ENCODE measurements at regions not wholly inside any gene's neighbourhood (a gene's known extent, or its start where the extent isn't known, plus 50 kb on each side); places are given as distances from the start of the nearest gene placed in this dataset.

GRCh38 chr2:11050565-11050964, 104.7 kb upstream of the SLC66A3 start:
- DNase-seq: no peak

- DNase-seq: no peak
These were observed 104.0 kb upstream of the SLC66A3 start for GRCh38 chr2:11051280-11051679.

GRCh38 chr2:11053546-11053945, 101.7 kb upstream of the SLC66A3 start:
- no peak for DNase-seq

GRCh38 chr2:11054783-11055678, 100.2 kb upstream of the SLC66A3 start:
- no peak for DNase-seq

- DNase-seq: no peak
These were observed 99.5 kb upstream of the SLC66A3 start for GRCh38 chr2:11055679-11056215.

- peak; percentile 42 for DNase-seq
These were observed 98.7 kb upstream of the SLC66A3 start for GRCh38 chr2:11056614-11057013.

GRCh38 chr2:11057031-11057430, 98.2 kb upstream of the SLC66A3 start:
- no peak for DNase-seq

- no peak for DNase-seq
These were observed 97.1 kb upstream of the SLC66A3 start for GRCh38 chr2:11058129-11058528.

- no peak for DNase-seq
These were observed 94.7 kb upstream of the SLC66A3 start for GRCh38 chr2:11060376-11061169.

- no peak for DNase-seq
These were observed 89.3 kb upstream of the SLC66A3 start for GRCh38 chr2:11065833-11066485.

GRCh38 chr2:11067221-11068078, 87.8 kb upstream of the SLC66A3 start:
- no peak for DNase-seq

- no peak for DNase-seq
These were observed 87.1 kb upstream of the SLC66A3 start for GRCh38 chr2:11068079-11068741.

- DNase-seq: no peak
These were observed 86.3 kb upstream of the SLC66A3 start for GRCh38 chr2:11068856-11069526.

GRCh38 chr2:11069566-11070185, 85.6 kb upstream of the SLC66A3 start:
- peak; percentile 33 for DNase-seq

GRCh38 chr2:11071211-11071610, 84.1 kb upstream of the SLC66A3 start:
- no peak for DNase-seq

- DNase-seq: no peak
These were observed 83.3 kb upstream of the SLC66A3 start for GRCh38 chr2:11071939-11072338.

- DNase-seq: no peak
These were observed 82.7 kb upstream of the SLC66A3 start for GRCh38 chr2:11072550-11072949.

- DNase-seq: peak; percentile 75
These were observed 82.0 kb upstream of the SLC66A3 start for GRCh38 chr2:11073251-11073650.

- DNase-seq: no peak
These were observed 81.5 kb upstream of the SLC66A3 start for GRCh38 chr2:11073776-11074175.

- DNase-seq: no peak
These were observed 80.9 kb upstream of the SLC66A3 start for GRCh38 chr2:11074246-11074820.
